Esophagus mucosa (tissue), 1 donor: ENCODE measurements at regions not wholly inside any gene's neighbourhood (a gene's known extent, or its start where the extent isn't known, plus 50 kb on each side); places are given as distances from the start of the nearest gene placed in this dataset.

Source experiments
- ATAC-seq: fragments of 200-7000 bp; cut with Tn5 transposase; one replicate; pipeline ENCODE4 v1.9.1; 2020
- donor health status: DM: yes; HTN: yes; CAD: no.

DNA sequence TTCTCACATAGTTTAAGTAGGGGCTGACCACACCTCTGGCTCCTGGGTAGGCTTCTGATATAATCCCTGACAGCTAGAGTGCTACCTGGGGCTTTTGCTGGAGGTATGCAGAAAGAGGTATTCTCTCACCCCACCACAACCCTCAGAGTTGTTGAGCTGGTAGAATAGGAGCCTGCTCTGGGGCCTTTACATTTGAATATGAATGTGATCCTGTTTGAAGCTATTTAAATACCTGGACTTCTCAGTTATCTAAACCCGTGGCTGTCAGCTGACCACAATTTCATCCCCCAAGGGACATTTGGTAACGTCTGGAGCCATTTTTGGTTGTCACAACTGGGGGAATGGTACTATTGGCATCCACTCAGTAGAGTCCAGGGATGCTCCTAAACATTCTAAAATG, 669.1 kb downstream of the SATB2 start:
- no peak for ATAC-seq

DNA sequence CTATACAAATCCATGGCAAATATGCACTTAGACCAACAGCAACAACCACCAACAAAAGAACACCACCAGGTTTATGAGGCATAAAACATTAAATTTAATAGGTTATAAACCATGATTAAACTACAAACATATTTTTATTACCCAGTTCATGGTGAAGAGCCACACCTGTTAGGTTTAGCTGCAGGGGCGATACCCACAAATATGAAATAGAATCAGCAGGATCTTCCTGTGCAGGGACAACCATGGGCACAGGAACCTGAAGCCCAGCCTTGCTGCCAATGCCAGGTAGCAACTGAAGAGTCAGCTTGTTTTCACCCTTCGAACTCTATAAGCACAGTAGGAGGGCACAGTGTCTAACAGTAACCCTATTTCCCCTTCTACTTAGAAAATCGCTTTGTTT, 675.0 kb downstream of the SATB2 start:
- no peak for ATAC-seq

DNA sequence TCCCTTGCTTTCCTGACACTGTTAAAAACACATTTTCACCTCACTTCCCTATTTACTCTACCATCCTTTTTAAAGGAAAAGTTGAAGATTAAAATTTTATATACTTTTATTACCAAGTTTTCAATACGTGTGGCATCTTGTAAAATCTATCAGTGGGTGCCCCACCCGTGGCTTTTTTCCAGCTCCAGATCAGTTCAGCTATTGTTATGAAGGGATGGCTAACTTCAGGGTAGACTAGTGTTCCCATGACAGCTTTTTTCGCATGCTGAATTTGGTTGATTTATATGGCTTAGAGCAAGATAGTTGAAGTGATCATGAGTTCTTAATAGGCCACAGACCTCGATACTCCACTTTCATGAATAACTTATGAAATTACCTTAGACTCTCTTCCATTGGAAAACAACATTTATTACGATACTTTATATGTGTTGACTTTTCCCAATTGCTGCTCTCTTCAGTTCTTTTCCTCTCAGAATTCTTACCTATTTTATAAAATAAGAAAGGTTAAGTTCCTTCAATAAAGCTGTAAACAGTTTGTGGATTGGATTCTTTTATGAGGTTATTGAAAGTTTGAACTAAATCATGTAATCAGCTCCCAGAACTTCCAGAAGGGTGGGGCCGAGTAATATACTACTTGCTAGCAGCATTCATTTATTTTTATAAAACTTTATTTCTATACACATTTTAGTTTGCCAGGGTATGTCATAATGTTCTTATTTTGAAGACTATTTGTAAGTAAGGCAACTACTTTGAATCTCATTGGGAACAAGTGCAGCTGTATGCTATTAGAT, 680.9 kb downstream of the SATB2 start:
- ATAC-seq, result no peak

DNA sequence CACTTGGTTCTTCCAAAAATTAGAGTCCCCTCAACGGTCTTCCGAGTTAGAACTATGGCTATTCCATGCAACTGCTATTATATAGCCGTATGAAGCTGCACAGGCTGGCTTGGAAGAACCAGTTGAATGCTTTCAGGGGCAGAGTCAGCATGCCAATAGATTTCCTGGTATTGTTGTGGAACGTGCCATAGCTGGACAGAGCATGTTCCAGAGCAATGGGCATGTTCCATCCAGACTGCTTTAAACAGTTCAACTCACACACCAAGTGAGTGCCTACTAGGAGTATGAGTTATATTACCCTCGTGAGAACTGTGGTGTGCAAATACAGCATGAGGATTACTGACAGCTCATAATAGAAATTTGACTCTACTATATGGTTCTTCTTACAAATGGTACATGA, 682.0 kb downstream of the SATB2 start:
- ATAC-seq, result no peak

- no peak for ATAC-seq
Observed at GRCh38 chr2:198774576-198774975, 683.2 kb downstream of the SATB2 start.

DNA sequence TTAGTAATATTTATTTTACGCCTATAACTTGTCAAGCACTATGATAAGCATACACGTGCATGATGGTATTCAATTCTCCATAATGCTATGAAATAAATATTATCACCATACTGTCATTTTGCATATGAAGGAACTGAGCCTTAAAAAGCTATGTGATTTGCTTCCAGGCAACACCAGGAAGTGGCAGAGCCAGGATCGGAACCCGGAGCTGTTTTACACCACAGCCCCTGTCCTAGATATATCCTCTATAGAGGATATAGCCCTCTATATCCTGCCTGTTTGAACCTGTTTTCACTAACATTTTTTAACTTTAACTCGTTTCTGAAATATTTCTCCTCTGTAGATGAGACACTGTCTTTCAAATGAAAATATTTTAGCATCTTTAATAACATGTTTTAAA, 690.0 kb downstream of the SATB2 start:
- ATAC-seq, result no peak

GRCh38 chr2:198763793-198764192, 693.9 kb downstream of the SATB2 start:
- no peak for ATAC-seq

DNA sequence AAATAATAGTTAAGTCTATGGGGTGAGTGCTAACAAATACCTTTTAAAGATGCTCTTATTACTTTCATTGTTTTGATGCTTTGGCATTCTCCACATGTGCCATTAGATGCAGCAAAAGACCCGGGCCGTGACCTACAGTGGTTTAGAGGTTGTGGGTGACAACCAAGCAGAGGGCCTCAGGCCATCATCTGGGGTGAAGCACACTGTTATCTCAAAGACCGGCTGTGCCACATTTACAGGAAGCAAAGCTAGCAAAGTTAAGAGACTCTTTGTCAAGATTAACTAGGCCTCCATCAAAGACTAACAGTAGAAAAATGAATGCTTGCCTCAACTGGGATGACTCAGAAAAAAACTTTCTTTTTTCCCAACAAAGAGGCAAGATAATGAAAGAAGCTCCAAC, 695.3 kb downstream of the SATB2 start:
- no peak for ATAC-seq

DNA sequence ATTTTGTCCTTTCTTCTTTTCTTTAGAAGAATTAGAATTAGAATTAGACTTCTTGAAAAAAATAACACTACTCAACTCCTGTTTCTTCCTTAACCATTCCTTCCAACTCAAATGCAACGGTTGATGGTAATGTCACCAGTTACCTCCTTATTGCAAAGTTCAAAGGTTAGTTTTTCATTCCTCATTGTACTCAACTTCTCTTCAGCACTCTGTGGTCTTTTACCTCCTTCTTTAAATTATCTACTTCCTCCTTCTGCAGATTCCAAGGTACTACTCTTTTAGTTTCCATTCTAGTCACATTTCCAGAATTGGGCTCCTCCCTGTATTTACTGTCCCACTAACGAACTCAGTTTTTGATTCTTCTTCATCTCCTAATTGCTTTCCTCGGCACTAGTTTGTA, 700.7 kb downstream of the SATB2 start:
- no peak for ATAC-seq

- no peak for ATAC-seq
Observed at GRCh38 chr2:198756166-198756565, 701.6 kb downstream of the SATB2 start.

DNA sequence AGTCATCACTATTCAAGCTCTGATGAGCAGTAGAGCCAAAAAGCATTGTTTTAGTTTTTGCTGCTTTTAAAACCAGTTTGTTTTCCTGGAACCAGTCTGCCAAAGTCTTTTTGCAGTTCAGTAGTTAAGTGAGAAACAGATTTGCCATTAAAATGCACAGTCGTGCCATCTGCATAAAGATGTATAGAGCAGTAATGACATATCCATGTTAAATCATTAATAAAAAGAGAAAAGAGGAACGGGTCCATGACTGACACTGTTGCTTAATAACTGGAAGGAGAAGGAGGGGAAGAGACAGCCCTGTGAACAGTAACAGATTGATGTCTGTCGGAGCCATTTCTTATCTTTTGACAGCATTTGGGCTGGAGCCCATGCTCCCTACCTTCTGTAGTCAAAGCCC, 704.6 kb downstream of the SATB2 start:
- ATAC-seq, result no peak

DNA sequence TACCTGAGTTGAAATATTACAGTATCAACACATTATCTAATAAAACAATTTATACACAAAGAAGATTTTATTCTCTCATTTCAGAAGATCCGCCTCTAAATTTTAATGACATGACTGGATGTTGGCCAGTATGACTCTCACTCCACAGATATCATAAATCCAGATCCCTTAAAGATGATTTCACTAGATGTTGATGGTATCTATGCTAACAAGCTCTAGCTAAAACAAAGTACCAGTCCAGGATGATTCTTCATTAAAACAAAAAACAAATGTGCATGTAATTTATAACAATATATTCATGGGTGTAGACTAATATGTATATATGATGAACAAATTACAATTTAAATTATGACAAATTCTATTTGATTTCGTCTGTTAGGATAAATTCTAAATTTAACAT, 708.4 kb downstream of the SATB2 start:
- ATAC-seq, result no peak

GRCh38 chr2:198731842-198732399, 725.8 kb downstream of the SATB2 start:
- no peak for ATAC-seq

- ATAC-seq, result no peak
Observed at GRCh38 chr2:198720266-198720665, 737.5 kb downstream of the SATB2 start.

- ATAC-seq, result no peak
Observed at GRCh38 chr2:198717451-198717850, 740.3 kb downstream of the SATB2 start.

GRCh38 chr2:198715302-198715835, 742.4 kb downstream of the SATB2 start:
- ATAC-seq, result no peak

GRCh38 chr2:198712485-198712884, 745.3 kb downstream of the SATB2 start:
- ATAC-seq, result no peak

GRCh38 chr2:198711484-198711883, 746.3 kb downstream of the SATB2 start:
- ATAC-seq, result no peak

DNA sequence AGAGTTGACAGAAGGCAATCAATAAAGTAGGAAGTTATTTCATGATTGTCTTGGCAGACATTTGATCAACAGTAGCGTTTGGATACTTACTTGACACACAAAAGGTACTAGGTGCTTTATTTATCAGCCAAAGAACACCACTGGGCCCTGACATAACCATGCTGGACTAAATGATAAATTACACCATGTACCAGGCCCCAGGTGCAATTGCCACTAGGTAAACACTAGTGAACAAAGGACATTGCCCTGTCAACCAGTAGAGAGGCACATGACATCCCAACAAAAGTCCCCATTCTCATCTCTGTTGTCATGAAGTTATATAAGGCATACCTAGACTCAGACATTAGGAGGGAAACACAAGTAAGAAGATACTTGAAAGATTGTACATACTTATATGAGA, 747.2 kb downstream of the SATB2 start:
- ATAC-seq, result no peak

DNA sequence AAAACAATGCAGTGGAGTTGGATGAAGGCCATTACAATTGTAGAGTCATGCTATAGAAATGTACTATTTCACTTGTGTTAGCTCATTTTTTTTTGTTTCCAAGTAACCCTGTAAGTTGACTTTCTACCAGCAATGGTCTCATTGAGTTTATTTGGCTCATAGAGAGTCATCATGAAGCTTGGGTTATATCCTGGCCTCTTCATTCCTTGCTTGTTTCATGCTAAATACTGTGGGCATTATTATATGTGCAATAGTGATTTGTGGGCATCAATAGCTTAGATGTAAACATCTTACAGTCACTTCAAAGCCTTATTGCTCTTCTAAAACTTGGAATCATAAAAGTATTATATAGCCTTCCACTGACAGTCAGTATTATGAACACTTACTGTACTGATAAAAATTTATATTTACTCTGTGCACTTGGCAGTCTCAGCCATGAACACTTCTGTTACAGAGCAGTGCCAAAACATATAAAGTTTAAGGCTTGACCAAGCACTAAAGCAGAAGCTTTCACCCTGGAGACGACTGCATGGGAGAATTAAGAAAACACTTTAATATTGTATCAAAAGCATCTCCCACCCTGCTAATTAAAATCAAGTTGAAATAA, 751.2 kb downstream of the SATB2 start:
- ATAC-seq, result no peak

GRCh38 chr2:198703281-198703680, 754.5 kb downstream of the SATB2 start:
- no peak for ATAC-seq

GRCh38 chr2:198702796-198703195, 754.9 kb downstream of the SATB2 start:
- ATAC-seq, result no peak

- ATAC-seq, result no peak
Observed at GRCh38 chr2:198701481-198701880, 756.3 kb downstream of the SATB2 start.

- no peak for ATAC-seq
Observed at GRCh38 chr2:198700319-198700718, 757.4 kb downstream of the SATB2 start.
